Testis (tissue), 2 donors: ENCODE measurements at regions not wholly inside any gene's neighbourhood (a gene's known extent, or its start where the extent isn't known, plus 50 kb on each side); places are given as distances from the start of the nearest gene placed in this dataset.

Experiments used
- POLR2A ChIP-seq: fragments of 450-650 bp; IDR thresholded peaks from one replicate; pipeline ENCODE4 v1.6.1; 2017; ENCODE audit warnings: antibody characterized with exemption, mild to moderate bottlenecking, moderate library complexity
- TF ChIP-seq, protein P1 (sequence below), 3 experiments: fragments of 450-650 bp in 2 of 3; fragments of 200-600 bp in 1 of 3; sonication (generic) in 1 of 3; IDR thresholded peaks; one replicate each; pipeline ENCODE4 v1.5.1; 2016 to 2019; ENCODE audit warnings: antibody characterized with exemption in 3 of 3, mild to moderate bottlenecking in 2 of 3, moderate library complexity in 1 of 3

DNA sequence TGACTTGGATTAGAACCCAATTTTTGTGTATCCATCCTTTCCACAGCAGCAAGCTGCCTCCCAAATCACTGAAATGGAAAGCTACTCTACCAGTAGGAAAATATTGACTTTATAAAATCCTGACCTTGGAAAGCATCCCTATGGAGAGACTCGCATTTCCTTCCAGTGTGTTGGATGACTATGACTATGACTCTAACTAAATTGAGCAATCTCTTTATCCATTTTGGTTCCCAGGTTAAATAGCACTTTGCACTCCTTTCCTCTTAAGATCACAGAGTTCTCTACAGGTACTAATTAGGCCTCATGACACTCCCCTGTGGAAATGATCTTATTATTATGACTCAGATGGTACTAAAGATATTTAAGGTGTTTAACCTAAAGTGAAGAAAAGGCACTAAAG is 431.8 kb downstream of the PPARGC1A start:
- no peak for TF ChIP-seq POLR2A
- TF ChIP-seq, protein P1, sequence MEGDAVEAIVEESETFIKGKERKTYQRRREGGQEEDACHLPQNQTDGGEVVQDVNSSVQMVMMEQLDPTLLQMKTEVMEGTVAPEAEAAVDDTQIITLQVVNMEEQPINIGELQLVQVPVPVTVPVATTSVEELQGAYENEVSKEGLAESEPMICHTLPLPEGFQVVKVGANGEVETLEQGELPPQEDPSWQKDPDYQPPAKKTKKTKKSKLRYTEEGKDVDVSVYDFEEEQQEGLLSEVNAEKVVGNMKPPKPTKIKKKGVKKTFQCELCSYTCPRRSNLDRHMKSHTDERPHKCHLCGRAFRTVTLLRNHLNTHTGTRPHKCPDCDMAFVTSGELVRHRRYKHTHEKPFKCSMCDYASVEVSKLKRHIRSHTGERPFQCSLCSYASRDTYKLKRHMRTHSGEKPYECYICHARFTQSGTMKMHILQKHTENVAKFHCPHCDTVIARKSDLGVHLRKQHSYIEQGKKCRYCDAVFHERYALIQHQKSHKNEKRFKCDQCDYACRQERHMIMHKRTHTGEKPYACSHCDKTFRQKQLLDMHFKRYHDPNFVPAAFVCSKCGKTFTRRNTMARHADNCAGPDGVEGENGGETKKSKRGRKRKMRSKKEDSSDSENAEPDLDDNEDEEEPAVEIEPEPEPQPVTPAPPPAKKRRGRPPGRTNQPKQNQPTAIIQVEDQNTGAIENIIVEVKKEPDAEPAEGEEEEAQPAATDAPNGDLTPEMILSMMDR (IDR thresholded peaks at IDR 0.05), result no peak
